Smooth muscle cell (in vitro differentiated cells): ENCODE measurements at regions not wholly inside any gene's neighbourhood (a gene's known extent, or its start where the extent isn't known, plus 50 kb on each side); places are given as distances from the start of the nearest gene placed in this dataset.

Source experiments
- DNase-seq: peaks from one replicate; lab custom pipeline; 2025; ENCODE audit not compliant: unreplicated experiment; lab: John Stamatoyannopoulos, UW
- H2AFZ ChIP-seq: fragments of 200-600 bp; sonication (generic); 2 replicates; pipeline ENCODE4 v1.6.0; 2016; ENCODE audit warnings: antibody characterized with exemption, low read depth, mild to moderate bottlenecking
- H3F3A ChIP-seq: fragments of 200-600 bp; sonication (generic); 2 replicates; pipeline ENCODE4 v1.6.0; 2017; ENCODE audit warnings: antibody characterized with exemption, low read depth
- H3K27ac ChIP-seq: fragments of 200-600 bp; sonication (generic); 2 replicates; pipeline ENCODE4 v1.5.1; 2016; ENCODE audit warnings: low read depth, mild to moderate bottlenecking
- H3K27me3 ChIP-seq: fragments of 200-600 bp; sonication (generic); 2 replicates; pipeline ENCODE4 v1.6.1; 2016; ENCODE audit warnings: low read depth, mild to moderate bottlenecking
- H3K36me3 ChIP-seq: fragments of 200-600 bp; sonication (generic); 2 replicates; pipeline ENCODE4 v1.5.1; 2016; ENCODE audit warnings: low read depth
- H3K4me1 ChIP-seq: fragments of 200-600 bp; sonication (generic); 2 replicates; pipeline ENCODE4 v1.5.1; 2016; ENCODE audit warnings: low read depth
- H3K4me2 ChIP-seq: fragments of 200-600 bp; sonication (generic); 2 replicates; pipeline ENCODE4 v1.6.0; 2016; ENCODE audit warnings: mild to moderate bottlenecking
- H3K4me3 ChIP-seq: fragments of 200-600 bp; sonication (generic); 2 replicates; pipeline ENCODE4 v1.5.1; 2016; ENCODE audit warnings: mild to moderate bottlenecking
- H3K79me2 ChIP-seq: fragments of 200-600 bp; sonication (generic); 2 replicates; pipeline ENCODE4 v1.6.0; 2016; ENCODE audit warnings: low read depth, mild to moderate bottlenecking
- H3K9ac ChIP-seq: fragments of 200-600 bp; sonication (generic); 2 replicates; pipeline ENCODE4 v1.6.0; 2016; ENCODE audit warnings: low read depth
- H3K9me3 ChIP-seq: fragments of 200-600 bp; sonication (generic); replicated peaks from 2 replicates; pipeline ENCODE4 v1.5.1; 2016; ENCODE audit warnings: low read depth
- H4K20me1 ChIP-seq: fragments of 200-600 bp; sonication (generic); 2 replicates; pipeline ENCODE4 v1.6.0; 2016; ENCODE audit warnings: low read depth
- WGBS: methylation state at CpG from one replicate; pipeline ENCODE4 v1.1.7; 2016; ENCODE audit warnings: low lambda C conversion rate; 5-methylcytosine and 5-hydroxymethylcytosine counted together
- TF ChIP-seq, protein P1 (sequence below): fragments of 200-600 bp; sonication (generic); IDR thresholded peaks from 2 replicates; pipeline ENCODE4 v1.5.1; 2017; ENCODE audit warnings: borderline replicate concordance, mild to moderate bottlenecking, antibody characterized with exemption; ENCODE audit not compliant: insufficient read depth, poor library complexity, severe bottlenecking

- DNase-seq, result no peak
- H3K4me3 ChIP-seq, result no peak overlapping the region
- H4K20me1 ChIP-seq, result no peaks in the 10 kb centered on the region
- peaks cover 60% of the 10 kb centered on the region for H3K27me3 ChIP-seq
- no peak overlapping the region for H2AFZ ChIP-seq
- H3K27ac ChIP-seq, result no peak overlapping the region
- H3F3A ChIP-seq, result no peaks in the 10 kb centered on the region
- TF ChIP-seq, protein P1, sequence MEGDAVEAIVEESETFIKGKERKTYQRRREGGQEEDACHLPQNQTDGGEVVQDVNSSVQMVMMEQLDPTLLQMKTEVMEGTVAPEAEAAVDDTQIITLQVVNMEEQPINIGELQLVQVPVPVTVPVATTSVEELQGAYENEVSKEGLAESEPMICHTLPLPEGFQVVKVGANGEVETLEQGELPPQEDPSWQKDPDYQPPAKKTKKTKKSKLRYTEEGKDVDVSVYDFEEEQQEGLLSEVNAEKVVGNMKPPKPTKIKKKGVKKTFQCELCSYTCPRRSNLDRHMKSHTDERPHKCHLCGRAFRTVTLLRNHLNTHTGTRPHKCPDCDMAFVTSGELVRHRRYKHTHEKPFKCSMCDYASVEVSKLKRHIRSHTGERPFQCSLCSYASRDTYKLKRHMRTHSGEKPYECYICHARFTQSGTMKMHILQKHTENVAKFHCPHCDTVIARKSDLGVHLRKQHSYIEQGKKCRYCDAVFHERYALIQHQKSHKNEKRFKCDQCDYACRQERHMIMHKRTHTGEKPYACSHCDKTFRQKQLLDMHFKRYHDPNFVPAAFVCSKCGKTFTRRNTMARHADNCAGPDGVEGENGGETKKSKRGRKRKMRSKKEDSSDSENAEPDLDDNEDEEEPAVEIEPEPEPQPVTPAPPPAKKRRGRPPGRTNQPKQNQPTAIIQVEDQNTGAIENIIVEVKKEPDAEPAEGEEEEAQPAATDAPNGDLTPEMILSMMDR, result no peak
- no peaks in the 10 kb centered on the region for H3K36me3 ChIP-seq
- 13% methylated on average over 10 of the region's 10 CpGs for WGBS
- H3K4me1 ChIP-seq, result peaks cover 12% of the 10 kb centered on the region
- no peaks in the 10 kb centered on the region for H3K9me3 ChIP-seq
- H3K79me2 ChIP-seq, result no peaks in the 10 kb centered on the region
- no peak overlapping the region for H3K9ac ChIP-seq
- H3K4me2 ChIP-seq, result peak overlapping the region; percentile 23
Measured at GRCh38 chr4:41362621-41363383, 106.1 kb downstream of the UCHL1 start.

DNA sequence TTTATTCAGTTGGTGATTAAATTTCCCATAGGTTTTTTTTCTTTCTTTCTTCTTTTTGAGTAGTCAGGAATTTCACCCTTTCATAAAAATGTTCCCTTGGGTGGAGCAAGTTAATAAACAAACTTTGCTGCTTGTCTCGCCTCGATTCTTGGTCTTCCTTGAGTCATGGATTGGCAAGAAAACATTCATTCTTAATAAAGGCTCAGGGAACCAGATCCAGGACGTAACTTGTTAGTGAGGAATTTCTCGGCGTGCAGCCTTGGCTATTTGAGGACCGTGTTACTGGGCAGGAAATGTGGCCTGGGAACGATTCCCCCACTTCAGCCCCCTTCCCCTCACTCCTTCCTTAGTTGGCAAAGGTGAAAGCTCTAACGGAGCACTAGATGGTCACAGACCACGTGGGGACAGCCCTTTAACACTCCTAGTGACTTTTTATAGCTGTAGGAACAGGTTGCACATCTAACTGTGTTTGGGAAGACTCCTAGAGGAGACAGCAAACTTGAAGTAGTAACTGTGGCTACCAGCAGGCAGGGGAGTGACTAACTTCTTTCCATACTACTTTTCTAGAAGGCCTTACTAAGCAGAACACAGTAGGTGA is 106.8 kb downstream of the UCHL1 start:
- H3K79me2 ChIP-seq, result no peaks in the 10 kb centered on the region
- no peak for DNase-seq
- 17% methylated on average over 9 of the region's 9 CpGs for WGBS

GRCh38 chr4:41364876-41365275 is 108.1 kb downstream of the UCHL1 start:
- DNase-seq, result no peak
- TF ChIP-seq, protein P1, result no peak
- Histone ChIP-seq H3K27me3 (peaks cover 51% of the 10 kb centered on the region), H4K20me1 (no peaks in the 10 kb centered on the region), H3F3A (no peaks in the 10 kb centered on the region), H3K4me1 (peaks cover 12% of the 10 kb centered on the region), H3K4me2 (no peak overlapping the region), H3K9me3 (no peaks in the 10 kb centered on the region), H3K36me3 (no peaks in the 10 kb centered on the region), H3K27ac (no peak overlapping the region), H3K4me3 (no peak overlapping the region), H3K9ac (no peak overlapping the region), H3K79me2 (no peaks in the 10 kb centered on the region), H2AFZ (no peak overlapping the region)
- 69% methylated on average over 3 of the region's 3 CpGs for WGBS

More for the DNA sequence above, 106.8 kb downstream of the UCHL1 start:
- Histone ChIP-seq H3K27ac (no peak overlapping the region), H3K9ac (no peak overlapping the region), H2AFZ (no peak overlapping the region), H4K20me1 (no peaks in the 10 kb centered on the region), H3F3A (no peaks in the 10 kb centered on the region), H3K27me3 (peaks cover 60% of the 10 kb centered on the region), H3K4me2 (peak overlapping the region; percentile 23), H3K36me3 (no peaks in the 10 kb centered on the region), H3K4me1 (peaks cover 12% of the 10 kb centered on the region), H3K9me3 (no peaks in the 10 kb centered on the region), H3K4me3 (no peak overlapping the region)
- TF ChIP-seq, protein P1, result no peak
